ENCODE measurements at regions not wholly inside any gene's neighbourhood (a gene's known extent, or its start where the extent isn't known, plus 50 kb on each side); places are given as distances from the start of the nearest gene placed in this dataset.

GRCh38 chr6:153959276-153959675, 79.8 kb upstream of the OPRM1 start:
- in situ Hi-C loops (cut with MboI; ENCODE audit: low sequenced_read_pairs) (no loop called here), intact Hi-C loops (cut with micrococcal nuclease) (no loop called here), dilution Hi-C loops (cut with HindIII; ENCODE audit: low sequenced_read_pairs, unreplicated experiment) (no loop called here)
- Histone ChIP-seq H3K56ac (ENCODE audit: extremely low read depth, insufficient read depth, low read length) (no peak overlapping the region), H3K18ac (ENCODE audit: low read depth, low read length) (no peak overlapping the region), H2BK5ac (ENCODE audit: low read depth, low read length, poor library complexity, severe bottlenecking) (no peak overlapping the region), H3K14ac (replicated peaks; ENCODE audit: low read depth, low read length) (no peak overlapping the region), H3K9ac (ENCODE audit: low read depth, low read length) (no peak overlapping the region), H3K79me1 (ENCODE audit: low read depth in 1 of 2, low read length in 2 of 2) (no peaks in the 10 kb centered on the region), H3K23ac (ENCODE audit: low read depth, low read length) (no peak overlapping the region), H3K36me3 (ENCODE audit: control insufficient read depth, insufficient read depth, low read length) (no peaks in the 10 kb centered on the region), H4K20me1 (ENCODE audit: insufficient read depth, low read length) (no peaks in the 10 kb centered on the region), H3K4me1 (ENCODE audit: control insufficient read depth, insufficient read depth, low read length) (no peaks in the 10 kb centered on the region), H3K9me3 (ENCODE audit: control insufficient read depth, insufficient read depth, low read length) (peaks cover 9% of the 10 kb centered on the region), H3K9me1 (ENCODE audit: insufficient read depth, low read length) (no peaks in the 10 kb centered on the region), H3K27me3 (ENCODE audit: control insufficient read depth, insufficient read depth, low read length) (no peaks in the 10 kb centered on the region), H3K4me3 (ENCODE audit: insufficient read depth, low read depth, low read length) (no peak overlapping the region), H3K4me2 (ENCODE audit: low read depth, low read length) (no peak overlapping the region), H3K4ac (ENCODE audit: low read depth, low read length) (no peak overlapping the region), H2AFZ (replicated peaks; ENCODE audit: low read length, poor library complexity) (no peak overlapping the region), H4K5ac (ENCODE audit: low read depth, low read length) (no peak overlapping the region), H2BK15ac (ENCODE audit: low read depth, low read length) (no peak overlapping the region), H4K91ac (ENCODE audit: insufficient read depth, low read depth, low read length) (no peak overlapping the region), H2AK5ac (ENCODE audit: low read depth, low read length) (no peak overlapping the region), H2AK9ac (replicated peaks; ENCODE audit: low read depth, low read length, poor library complexity) (no peak overlapping the region), H2BK20ac (ENCODE audit: low read depth, low read length) (no peak overlapping the region), H2BK120ac (ENCODE audit: low read depth, low read length) (no peak overlapping the region), H4K8ac (ENCODE audit: low read depth in 2 of 2, low read length in 2 of 2) (no peak overlapping the region), H3K27ac (ENCODE audit: insufficient read depth, low read length) (no peak overlapping the region)
- no TSS peak for BruUV-seq (replicated peaks)
- DNase-seq (no peak), ATAC-seq (ENCODE audit: low read depth) (no peak)
- ChIA-PET POLR2A (ENCODE audit: unreplicated experiment) (no interaction called here), CTCF (no interaction called here)
- no peak for TF ChIP-seq MAZ (IDR thresholded peaks at IDR 0.05; ENCODE audit: borderline replicate concordance, low read depth, low read length)
- TF ChIP-seq, protein P1, sequence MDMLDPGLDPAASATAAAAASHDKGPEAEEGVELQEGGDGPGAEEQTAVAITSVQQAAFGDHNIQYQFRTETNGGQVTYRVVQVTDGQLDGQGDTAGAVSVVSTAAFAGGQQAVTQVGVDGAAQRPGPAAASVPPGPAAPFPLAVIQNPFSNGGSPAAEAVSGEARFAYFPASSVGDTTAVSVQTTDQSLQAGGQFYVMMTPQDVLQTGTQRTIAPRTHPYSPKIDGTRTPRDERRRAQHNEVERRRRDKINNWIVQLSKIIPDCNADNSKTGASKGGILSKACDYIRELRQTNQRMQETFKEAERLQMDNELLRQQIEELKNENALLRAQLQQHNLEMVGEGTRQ (IDR thresholded peaks at IDR 0.05; ENCODE audit: low read depth, low read length): no peak
- TF ChIP-seq SMC3 (IDR thresholded peaks at IDR 0.05; ENCODE audit: low read depth, low read length): no peak
- no peak for TF ChIP-seq CHD1 (IDR thresholded peaks at IDR 0.05; ENCODE audit: low read depth, low read length)
- TF ChIP-seq, protein P2, sequence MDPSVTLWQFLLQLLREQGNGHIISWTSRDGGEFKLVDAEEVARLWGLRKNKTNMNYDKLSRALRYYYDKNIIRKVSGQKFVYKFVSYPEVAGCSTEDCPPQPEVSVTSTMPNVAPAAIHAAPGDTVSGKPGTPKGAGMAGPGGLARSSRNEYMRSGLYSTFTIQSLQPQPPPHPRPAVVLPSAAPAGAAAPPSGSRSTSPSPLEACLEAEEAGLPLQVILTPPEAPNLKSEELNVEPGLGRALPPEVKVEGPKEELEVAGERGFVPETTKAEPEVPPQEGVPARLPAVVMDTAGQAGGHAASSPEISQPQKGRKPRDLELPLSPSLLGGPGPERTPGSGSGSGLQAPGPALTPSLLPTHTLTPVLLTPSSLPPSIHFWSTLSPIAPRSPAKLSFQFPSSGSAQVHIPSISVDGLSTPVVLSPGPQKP (IDR thresholded peaks at IDR 0.05; ENCODE audit: borderline replicate concordance, low read depth, low read length): no peak
- no peak for TF ChIP-seq CEBPB (IDR thresholded peaks at IDR 0.05; ENCODE audit: low read depth, low read length)
- TF ChIP-seq, protein P3, sequence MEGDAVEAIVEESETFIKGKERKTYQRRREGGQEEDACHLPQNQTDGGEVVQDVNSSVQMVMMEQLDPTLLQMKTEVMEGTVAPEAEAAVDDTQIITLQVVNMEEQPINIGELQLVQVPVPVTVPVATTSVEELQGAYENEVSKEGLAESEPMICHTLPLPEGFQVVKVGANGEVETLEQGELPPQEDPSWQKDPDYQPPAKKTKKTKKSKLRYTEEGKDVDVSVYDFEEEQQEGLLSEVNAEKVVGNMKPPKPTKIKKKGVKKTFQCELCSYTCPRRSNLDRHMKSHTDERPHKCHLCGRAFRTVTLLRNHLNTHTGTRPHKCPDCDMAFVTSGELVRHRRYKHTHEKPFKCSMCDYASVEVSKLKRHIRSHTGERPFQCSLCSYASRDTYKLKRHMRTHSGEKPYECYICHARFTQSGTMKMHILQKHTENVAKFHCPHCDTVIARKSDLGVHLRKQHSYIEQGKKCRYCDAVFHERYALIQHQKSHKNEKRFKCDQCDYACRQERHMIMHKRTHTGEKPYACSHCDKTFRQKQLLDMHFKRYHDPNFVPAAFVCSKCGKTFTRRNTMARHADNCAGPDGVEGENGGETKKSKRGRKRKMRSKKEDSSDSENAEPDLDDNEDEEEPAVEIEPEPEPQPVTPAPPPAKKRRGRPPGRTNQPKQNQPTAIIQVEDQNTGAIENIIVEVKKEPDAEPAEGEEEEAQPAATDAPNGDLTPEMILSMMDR (conservative IDR thresholded peaks at IDR 0.05; ENCODE audit: low read depth, low read length): no peak
- no peak for TF ChIP-seq NFE2L2 (IDR thresholded peaks at IDR 0.05; ENCODE audit: low read depth, low read length)
- no peak for TF ChIP-seq RFX5 (IDR thresholded peaks at IDR 0.05; ENCODE audit: low read depth, low read length)
- TF ChIP-seq FOS (IDR thresholded peaks at IDR 0.05; ENCODE audit: low read depth, low read length): no peak
- no CpG with 5 or more reads among the region's 1 CpG for WGBS, 2 experiments (ENCODE audit: extremely low coverage in 2 of 2, insufficient read length in 1 of 2)
